Cardiac fibroblast (primary cell): ENCODE measurements at regions not wholly inside any gene's neighbourhood (a gene's known extent, or its start where the extent isn't known, plus 50 kb on each side); places are given as distances from the start of the nearest gene placed in this dataset.

Experiments used
- DNase-seq, 2 donors: peaks; one replicate each; pipeline versions ENCODE4 v3.0.0 to v3.0.0-alpha.2; 2010; ENCODE audit warnings: low read depth in 2 of 2
- H3K4me3 ChIP-seq, 2 donors: replicated peaks in 1 of 2; 1 replicate in 1 of 2; 2 replicates in 1 of 2; pipeline ENCODE4 v1.5.1; 2011; ENCODE audit warnings: low read depth in 2 of 2, low read length in 2 of 2, mild to moderate bottlenecking in 2 of 2, moderate library complexity in 1 of 2
- TF ChIP-seq, protein P1 (sequence below): IDR thresholded peaks from one replicate; pipeline ENCODE4 v1.5.1; 2011; ENCODE audit warnings: low read depth, mild to moderate bottlenecking, low read length, inconsistent platforms

- DNase-seq: no peak
- TF ChIP-seq, protein P1, sequence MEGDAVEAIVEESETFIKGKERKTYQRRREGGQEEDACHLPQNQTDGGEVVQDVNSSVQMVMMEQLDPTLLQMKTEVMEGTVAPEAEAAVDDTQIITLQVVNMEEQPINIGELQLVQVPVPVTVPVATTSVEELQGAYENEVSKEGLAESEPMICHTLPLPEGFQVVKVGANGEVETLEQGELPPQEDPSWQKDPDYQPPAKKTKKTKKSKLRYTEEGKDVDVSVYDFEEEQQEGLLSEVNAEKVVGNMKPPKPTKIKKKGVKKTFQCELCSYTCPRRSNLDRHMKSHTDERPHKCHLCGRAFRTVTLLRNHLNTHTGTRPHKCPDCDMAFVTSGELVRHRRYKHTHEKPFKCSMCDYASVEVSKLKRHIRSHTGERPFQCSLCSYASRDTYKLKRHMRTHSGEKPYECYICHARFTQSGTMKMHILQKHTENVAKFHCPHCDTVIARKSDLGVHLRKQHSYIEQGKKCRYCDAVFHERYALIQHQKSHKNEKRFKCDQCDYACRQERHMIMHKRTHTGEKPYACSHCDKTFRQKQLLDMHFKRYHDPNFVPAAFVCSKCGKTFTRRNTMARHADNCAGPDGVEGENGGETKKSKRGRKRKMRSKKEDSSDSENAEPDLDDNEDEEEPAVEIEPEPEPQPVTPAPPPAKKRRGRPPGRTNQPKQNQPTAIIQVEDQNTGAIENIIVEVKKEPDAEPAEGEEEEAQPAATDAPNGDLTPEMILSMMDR: no peak
- no peak overlapping the region for H3K4me3 ChIP-seq
These were observed 322.5 kb downstream of the AJAP1 start for GRCh38 chr1:4976859-4977440.

DNA sequence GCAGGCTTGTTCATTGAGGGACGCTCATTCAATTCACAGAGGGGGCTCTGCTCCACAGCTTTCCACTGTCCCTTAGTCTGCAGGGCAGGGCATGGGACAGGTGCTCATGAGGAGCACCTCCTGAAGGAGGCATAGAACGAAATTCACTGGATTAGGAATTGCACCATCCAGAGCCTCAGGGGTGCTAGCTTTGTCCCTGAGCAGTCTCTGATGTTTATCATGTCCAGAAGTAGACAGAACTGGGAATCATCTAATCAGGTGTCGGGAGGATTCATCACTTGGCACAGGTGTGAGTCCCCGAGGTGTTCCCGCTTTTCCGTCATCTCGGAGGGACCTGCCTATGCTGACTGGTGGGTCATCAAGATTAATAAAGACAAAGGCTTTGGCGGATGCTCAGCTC, 321.4 kb downstream of the AJAP1 start:
- TF ChIP-seq, protein P1: no peak
- H3K4me3 ChIP-seq: no peak overlapping the region
- DNase-seq: no peak

- no peak overlapping the region for H3K4me3 ChIP-seq
- TF ChIP-seq, protein P1: no peak
- no peak for DNase-seq
These were observed 320.7 kb downstream of the AJAP1 start for GRCh38 chr1:4974981-4975685.

DNA sequence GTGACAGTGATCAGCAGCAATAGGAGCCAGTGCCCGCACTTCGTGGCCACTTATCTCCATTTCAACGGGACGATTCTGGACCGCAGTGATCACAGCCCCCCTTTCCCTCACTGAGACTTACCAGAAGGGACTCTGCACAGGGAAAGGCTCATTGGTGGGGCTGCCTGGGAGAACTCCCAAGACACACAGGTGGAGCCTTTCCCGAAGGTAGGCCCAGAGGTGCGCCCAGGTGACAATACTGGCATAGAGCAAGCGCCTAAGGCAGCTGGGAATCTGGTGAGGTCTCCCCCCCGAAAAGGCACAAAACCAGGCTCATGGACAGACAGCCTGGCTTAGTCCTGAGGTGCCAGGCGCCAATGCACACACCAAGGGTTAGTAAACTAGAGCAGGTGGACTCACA, 318.9 kb downstream of the AJAP1 start:
- no peak overlapping the region for H3K4me3 ChIP-seq
- TF ChIP-seq, protein P1: no peak
- no peak for DNase-seq

GRCh38 chr1:4972761-4973320, 318.4 kb downstream of the AJAP1 start:
- no peak for DNase-seq
- TF ChIP-seq, protein P1: no peak
- no peak overlapping the region for H3K4me3 ChIP-seq

DNA sequence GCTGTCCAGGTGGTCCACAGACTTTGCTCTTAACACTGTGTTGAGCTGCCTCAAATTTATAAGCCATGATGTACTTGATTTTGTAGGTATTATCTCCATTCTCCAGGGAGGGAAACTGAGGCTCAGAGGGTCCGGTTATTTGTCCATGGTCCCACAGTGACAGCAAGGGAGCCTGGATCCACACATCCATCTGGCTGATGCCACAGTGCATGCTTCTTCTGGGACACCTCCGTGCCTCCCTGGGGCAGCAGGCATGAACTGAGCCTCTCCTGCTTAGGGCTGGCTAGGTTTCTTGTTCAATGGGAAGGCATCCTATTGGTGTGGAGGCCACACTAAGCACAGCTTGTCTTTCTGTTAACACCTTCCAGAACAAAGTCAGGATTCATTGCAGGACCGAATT, 317.3 kb downstream of the AJAP1 start:
- H3K4me3 ChIP-seq: no peak overlapping the region
- TF ChIP-seq, protein P1: no peak
- DNase-seq: no peak
